Hypothalamus (tissue), 51 donors: ENCODE measurements at regions not wholly inside any gene's neighbourhood (a gene's known extent, or its start where the extent isn't known, plus 50 kb on each side); places are given as distances from the start of the nearest gene placed in this dataset.
"Not testable (repeated sequence)": the region's sequence is repeated elsewhere in the genome, so short reads cannot be mapped to it uniquely, and the experiment has no call there.

Experiments
- DNase-seq, 51 donors: peaks; one replicate each; lab custom pipeline; 2025; lab: John Stamatoyannopoulos, UW

DNA sequence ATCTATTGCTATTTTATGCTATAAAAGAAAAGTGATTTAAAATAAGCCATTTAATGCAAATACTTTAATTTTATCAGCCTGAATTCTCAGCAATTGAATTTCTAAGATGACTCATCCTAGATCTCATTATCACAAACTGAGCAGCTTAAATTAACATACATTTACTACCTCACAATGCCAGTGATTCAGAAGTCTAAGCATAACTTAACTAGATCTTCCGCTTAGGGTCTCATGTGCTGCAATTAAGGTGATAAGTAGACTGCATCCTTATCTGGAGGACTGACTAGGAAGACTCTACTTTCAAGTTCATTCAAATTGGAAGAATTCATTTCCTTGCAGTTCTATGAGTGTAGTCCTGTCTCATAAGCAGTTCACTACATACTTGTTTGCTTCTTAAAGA lies 286.6 kb downstream of the COL11A1 start:
- DNase-seq: no peak

- DNase-seq: no peak
Measured at GRCh38 chr1:102800406-102800805, 307.9 kb downstream of the COL11A1 start.

- no peak for DNase-seq
Measured at GRCh38 chr1:102799496-102799895, 308.8 kb downstream of the COL11A1 start.

DNA sequence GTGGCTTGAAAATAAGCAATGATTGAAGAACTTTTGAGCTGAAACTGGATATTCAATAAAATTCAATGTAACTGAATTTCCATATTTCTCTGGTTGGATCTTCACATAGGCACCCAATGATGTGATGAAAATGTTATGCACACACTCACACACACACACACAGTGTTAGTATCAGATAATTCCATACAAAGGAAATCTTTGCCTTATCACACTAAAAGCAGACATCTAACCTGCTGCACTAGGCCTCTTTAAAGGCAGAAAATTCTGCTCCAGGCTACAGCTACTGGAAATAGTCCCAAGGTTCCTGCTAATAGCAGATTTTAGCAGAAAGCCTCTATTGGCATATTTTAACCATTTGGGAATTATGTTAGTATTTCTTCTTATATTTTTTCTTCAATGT lies 309.6 kb downstream of the COL11A1 start:
- DNase-seq: no peak

GRCh38 chr1:102796429-102796828 lies 311.9 kb downstream of the COL11A1 start:
- no peak for DNase-seq

DNA sequence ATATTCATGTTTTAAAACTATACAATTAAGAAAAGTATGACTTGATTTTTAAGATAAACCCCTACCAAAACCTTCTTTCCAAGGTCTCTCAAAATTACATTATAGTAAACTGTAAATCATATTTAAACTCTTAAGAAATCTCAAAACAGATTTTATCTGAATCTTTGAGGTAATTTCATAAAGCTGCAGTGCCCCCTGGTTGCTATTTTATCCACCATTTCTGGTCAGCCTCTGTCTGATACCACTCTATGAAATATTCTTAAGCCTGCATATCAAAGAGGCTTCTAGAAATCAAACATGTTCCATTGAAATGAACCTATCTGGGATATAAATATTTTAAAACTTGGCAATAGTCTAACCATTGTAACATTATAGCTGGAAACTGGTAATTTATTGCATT lies 317.3 kb downstream of the COL11A1 start:
- DNase-seq: no peak

DNA sequence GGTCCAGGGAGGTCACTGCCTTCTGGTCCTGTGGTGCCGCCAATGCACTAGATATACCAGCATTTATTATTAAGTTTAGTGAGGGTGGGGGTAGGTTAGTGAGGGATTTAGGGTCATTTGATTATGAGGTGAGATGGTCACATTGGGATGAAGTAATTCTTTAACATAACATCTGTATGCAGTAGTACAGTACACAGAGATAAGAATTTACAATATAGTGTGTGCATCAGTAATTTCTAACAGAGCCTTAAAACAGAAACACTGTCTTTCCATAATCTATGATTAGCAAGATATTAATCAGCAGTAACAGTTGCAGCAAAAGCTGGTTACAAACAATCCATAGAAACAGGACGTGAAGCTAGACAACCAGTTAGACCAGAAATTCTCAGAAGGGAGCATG lies 318.4 kb downstream of the COL11A1 start:
- not testable (repeated sequence) for DNase-seq

DNA sequence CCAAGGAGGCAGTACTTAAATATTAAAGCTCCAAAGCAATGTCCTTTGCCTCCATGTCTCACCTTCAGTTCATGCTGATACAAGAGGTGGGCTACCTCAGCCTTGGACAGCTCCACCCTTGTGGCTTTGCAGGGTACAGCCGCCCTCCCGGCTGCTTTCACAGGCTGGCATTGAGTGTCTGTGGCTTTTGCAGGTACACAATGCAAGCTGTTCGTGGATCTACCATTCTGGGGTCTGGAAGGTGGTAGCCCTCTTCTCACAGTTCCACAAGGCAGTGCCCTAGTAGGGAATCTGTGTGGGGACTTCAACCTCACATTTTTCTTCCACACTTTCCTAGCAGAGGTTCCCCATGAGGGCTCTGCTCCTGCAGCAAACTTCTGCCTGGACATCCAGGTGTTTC lies 324.8 kb downstream of the COL11A1 start:
- no peak for DNase-seq

- DNase-seq: no peak
Measured at GRCh38 chr1:102782144-102782543, 326.2 kb downstream of the COL11A1 start.

GRCh38 chr1:102776071-102776470 lies 332.3 kb downstream of the COL11A1 start:
- no peak for DNase-seq

DNA sequence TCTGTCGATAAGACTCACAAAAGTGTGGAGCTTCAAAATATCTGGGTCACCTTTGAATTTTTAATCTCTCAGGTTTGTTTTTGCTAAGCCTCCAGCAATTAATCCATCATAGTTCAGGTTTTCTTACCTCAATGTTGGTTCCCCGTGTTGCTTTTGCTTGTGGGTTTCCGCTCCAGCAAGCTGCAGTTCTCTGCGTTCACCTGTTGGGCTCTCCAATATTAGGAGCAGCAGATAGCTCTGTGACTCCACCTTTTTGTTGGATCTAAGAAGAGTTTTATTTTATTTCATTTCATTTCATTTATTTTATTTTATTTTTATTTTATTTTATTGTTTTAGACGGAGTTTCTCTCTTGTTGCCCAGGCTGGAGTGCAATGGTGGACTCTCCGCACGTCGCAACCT lies 335.5 kb downstream of the COL11A1 start:
- DNase-seq: no peak

GRCh38 chr1:102758418-102758817 lies 349.9 kb downstream of the COL11A1 start:
- no peak for DNase-seq

DNA sequence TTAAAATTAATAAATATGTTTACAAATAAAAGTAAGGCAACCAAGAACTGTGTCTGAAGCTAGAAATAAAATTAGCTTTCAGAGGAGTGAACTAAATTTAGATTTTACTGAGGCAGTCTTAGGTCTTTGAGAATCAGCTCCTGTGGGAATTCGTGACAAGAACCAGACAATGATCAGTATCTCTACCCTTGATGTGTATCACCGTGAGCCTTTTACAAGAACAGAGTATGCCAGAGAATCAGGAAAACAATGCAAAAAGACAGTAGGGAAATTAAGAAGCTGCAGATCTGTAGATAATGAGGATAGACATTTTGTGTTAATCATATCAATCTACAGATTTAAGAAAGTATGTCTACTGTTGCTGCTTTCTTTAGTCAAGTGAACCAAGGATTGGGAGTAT lies 351.0 kb downstream of the COL11A1 start:
- DNase-seq: no peak

DNA sequence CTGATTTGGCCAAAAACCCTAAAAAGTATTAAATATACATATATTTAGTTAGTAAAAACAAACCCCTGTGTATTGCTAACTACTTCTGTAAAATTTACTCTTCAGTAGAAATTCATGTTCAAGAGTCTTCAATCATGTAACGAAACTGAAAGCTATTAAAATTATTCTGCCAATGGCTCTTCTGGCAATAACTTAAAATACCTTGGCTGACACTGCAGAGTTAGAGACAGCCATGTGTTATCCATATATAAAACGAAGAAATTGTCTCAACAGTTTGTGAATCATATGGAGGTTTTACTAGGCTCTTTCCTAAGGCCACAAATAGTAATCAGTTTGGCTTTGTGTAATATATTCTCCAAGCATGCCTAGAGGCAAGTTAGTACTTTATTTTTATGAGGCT lies 357.2 kb downstream of the COL11A1 start:
- no peak for DNase-seq

DNA sequence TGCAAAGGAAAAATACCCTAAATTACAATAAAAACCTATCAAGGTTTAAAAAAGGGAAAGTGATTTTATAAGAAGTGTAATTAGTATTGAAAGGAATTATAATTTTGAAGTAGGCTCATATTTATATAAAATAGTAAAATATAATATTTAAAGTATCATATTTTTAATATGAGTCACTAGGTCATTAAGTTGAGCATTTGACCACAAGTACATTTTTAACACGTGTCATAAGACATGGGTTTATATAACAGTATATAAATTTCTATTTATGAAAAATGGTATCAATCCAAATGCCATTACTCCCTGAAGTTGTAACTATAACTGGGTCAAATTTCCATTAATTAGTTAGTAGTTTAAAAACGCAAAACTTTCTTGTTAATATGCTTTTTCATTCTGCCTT lies 365.9 kb downstream of the COL11A1 start:
- no peak for DNase-seq

DNA sequence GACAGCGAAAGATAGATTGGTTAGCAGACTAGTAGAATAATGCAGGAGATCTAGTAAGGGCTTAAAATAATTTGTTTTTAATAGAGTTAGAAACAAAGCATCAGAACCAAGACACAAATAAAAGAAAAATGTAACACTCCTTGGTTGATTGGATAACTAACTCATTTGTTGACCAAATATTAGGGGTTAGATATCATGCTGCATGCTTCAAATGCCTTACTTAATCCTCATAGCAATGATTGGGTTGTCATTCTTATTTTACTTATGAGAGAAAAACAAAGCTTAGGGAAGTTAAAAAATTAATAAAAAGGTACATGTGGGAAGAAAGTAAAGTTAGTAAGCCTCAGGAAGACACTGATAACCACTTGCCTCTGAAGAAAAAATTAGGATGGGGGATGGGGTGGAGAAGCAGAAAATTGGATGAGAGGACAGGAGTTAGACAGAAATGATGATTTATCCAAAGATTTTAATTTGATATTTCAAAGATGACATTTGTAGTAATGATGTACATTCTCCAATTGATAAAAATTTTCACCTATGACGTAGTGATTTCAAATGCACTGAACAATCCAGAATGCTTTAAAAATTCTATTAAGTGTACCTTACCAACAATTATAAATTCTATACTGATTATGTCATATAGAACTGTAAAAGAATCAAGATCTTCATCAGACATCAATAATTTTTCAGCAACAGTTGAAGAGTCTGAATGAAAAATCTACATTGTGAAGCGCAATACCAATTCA lies 374.7 kb downstream of the COL11A1 start:
- DNase-seq: no peak

GRCh38 chr1:102732927-102733326 lies 375.4 kb downstream of the COL11A1 start:
- DNase-seq: no peak

DNA sequence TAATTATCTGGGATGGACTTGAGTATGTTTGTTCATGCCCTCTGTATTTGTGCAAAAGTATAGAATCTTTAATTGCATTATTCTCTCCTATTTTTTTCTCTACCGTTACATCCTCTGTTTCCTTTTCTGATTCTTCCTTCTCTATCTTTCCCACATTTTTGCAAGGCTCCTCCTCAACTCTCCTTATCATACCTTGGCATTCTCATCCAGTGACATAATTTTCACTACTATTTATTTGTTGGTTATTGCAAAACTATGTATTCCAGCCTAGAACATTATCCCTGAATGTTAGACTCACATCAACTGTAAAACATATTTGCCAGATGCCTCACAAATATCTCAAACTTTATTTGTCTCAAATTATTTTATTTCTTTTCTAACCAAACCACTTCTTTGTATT lies 381.9 kb downstream of the COL11A1 start:
- DNase-seq: no peak

DNA sequence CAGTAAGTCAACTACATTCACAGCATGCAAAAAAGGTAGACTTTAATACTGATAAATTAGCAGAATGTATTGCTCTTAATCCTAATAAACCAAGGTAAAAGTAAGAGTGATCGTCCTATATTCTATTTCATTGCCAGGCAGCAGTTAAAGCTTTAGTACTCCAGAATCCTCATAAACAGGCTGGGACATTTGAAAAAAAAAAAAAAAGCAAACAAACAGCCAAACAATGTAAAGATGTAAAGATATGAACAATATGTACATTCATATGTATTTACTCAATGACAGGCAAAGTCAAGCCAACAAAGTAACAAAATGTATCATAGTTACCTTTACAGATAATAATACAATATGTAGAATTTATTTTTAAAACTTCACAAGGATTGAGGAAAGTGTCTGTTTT lies 383.6 kb downstream of the COL11A1 start:
- DNase-seq: no peak

GRCh38 chr1:102715150-102715549 lies 393.2 kb downstream of the COL11A1 start:
- no peak for DNase-seq

GRCh38 chr1:102699524-102699923 lies 408.8 kb downstream of the COL11A1 start:
- DNase-seq: no peak

DNA sequence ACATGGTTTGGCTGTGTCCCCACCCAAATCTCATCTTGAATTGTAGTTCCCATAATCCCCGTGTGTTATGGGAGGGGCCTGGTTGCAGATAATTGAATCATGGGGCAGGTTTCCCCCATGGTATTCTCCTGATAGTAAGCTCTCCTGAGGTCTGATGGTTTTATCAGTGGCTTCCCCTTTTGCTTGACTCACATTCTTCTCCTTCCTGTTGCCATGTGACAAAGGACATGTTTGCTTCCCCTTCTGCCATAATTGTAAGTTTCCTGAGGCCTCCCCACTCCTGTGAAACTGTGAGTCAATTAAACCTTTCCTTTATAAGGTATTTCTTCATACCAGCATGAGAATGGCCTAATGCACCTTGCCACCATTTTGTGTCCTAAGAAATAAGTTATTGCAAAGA lies 415.0 kb downstream of the COL11A1 start:
- no peak for DNase-seq

DNA sequence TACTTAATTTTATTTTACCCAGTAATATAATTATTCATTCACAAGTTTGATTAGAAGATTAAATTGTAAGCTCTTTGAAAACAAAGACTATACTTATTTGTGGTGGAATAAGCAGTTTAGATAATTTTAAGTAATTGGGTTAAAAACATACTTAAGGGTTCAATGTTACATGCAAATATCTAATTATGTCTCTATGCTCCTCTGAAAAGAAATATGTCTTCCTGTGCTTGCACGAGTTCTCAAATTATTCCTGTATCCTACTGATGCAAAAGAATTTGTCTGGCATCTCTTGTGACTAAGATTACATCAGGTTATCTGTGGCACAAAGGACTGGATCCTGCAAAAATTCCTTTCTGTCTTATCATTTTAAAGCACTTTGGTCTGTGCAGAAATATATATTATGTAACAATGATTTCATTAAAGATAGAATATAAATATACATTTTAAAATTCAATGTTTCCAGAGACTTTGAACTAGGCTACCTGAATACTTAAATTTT lies 416.7 kb downstream of the COL11A1 start:
- no peak for DNase-seq
